ENCODE measurements at regions not wholly inside any gene's neighbourhood (a gene's known extent, or its start where the extent isn't known, plus 50 kb on each side); places are given as distances from the start of the nearest gene placed in this dataset.

- TF ChIP-seq CTCF (IDR thresholded peaks at IDR 0.05): no peak
- no peak for TF ChIP-seq EZH2 (IDR thresholded peaks at IDR 0.05; ENCODE audit: borderline replicate concordance, insufficient read depth, low read depth, low read length, poor library complexity, severe bottlenecking)
These were observed 1203.5 kb upstream of the PRR20A start for GRCh38 chr13:55937180-55937579.

Data from B cell (primary cell).